SW480 (cell line): ENCODE measurements at regions not wholly inside any gene's neighbourhood (a gene's known extent, or its start where the extent isn't known, plus 50 kb on each side); places are given as distances from the start of the nearest gene placed in this dataset.

Source experiments
- DNase-seq: peaks from one replicate; pipeline ENCODE4 v3.0.0-alpha.2; 2016; ENCODE audit warnings: low spot score

GRCh38 chr4:52234561-52235440 is 183.7 kb downstream of the SPATA18 start:
- peak; percentile 56 for DNase-seq

GRCh38 chr4:52235552-52236201 is 184.6 kb downstream of the SPATA18 start:
- DNase-seq = no peak

DNA sequence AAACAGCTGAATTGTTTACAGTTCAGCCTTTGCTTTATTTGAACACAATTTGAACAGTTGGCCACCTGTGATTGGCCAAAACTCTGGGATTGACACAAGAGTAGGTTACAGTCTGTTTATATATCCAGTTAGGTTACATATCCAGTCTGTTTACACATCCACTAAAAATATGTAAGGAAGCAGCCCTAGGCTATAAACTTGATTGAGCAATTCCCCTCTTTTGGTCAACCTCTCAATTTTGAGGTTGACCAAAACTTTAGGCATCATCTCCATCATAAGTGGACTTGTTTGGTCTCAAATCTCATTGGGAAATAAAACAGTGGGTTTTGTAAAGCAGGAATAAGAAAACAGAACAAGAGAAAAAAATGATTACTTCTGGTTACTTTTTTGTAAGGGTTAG is 190.8 kb downstream of the SPATA18 start:
- DNase-seq = no peak

DNA sequence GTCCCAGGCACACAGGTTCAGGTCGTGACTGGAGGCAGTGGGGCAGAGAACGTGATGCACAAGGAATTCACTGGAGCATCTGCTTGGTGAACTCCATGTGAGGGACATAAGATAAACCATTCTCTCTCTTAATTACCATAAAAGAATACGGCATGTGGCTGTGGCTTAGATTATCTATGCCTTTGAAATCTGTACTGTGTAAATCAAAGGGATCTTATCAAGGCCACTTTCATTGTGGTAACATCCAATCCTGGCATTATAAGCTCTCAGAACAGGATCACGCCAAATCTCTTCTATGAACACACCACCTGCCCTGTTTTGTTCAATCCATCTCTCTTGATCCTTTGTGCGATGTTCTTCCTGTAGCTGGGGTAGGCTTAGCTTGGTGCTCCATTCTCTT is 192.3 kb downstream of the SPATA18 start:
- no peak for DNase-seq

GRCh38 chr4:52244103-52244775 is 193.1 kb downstream of the SPATA18 start:
- no peak for DNase-seq

DNA sequence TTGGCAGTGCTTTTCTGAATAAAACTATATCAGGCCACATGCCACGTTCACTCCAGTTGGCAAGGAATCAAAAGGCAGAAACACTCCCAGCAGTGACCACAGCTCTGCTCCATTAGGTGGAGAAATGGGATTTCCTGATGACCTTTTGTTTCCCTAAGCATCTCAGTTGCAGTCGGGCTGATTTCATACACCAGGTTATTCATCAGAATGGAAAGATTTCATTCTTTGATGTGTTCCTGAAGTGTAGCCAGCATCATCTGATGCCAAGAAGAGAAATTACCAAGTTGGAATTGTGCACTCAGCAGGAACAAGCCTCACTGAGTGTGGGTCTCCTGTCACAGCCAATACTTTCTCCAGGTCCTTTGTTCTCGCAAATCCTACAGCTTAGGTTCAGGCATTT is 193.7 kb downstream of the SPATA18 start:
- no peak for DNase-seq

GRCh38 chr4:52246827-52247226 is 195.7 kb downstream of the SPATA18 start:
- DNase-seq = no peak

DNA sequence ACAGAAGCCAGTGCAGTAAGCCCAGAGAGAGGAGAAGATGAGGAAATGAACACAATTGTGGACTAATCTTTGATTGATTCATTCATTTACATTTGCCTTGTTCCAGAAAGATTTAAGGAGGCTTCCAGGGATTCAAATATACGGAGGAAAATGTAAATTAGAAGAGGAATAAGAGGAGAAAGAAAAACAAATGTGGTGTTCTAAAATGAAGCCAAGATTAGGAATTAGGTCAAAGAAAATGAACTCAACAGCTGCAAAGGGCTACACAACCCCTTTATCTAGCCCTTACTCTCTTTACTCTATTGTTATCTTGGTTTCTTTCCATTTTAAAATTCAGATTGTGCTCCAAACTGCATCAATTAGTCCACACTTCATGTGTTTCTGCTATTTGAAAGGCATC is 196.8 kb downstream of the SPATA18 start:
- no peak for DNase-seq

- DNase-seq = peak; percentile 1
Measured at GRCh38 chr4:52248820-52249219, 197.7 kb downstream of the SPATA18 start.

DNA sequence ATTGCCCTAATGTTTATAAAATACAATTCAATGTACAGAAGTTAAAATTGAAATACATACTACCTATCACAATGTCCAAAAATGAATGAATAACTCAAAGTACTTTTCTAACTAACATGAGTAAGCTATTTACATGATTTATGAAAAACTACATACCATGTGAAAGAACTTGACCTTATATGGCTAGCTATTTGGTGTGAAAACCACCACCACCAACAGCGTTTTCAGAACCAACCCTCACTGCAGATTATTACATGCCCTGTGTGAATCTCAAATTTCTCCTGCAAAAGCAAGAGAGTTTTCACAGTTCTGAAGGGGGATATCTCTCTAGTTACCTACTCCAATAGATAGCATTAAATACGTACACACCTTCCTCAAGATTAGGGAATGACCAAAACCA is 198.5 kb downstream of the SPATA18 start:
- no peak for DNase-seq

GRCh38 chr4:52250154-52250553 is 199.1 kb downstream of the SPATA18 start:
- DNase-seq = no peak

DNA sequence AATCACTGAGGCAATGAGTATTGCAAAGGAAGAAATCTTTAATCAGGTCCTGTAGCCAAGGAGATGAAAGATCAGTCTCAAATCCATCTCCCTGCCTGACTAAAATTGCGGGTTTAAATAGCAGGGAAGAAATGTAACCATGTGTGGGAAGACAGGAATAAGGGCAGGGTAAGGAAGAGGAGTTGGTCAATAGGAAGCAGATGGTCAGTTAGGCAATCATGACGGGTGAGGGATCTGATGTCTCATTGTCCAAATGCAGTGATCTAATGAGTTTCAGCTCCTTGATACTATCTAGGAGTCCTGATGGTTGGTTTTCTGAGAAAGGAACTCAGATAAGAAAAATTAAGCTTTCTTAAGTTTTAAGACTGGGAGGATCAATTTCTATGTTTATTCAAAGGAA is 200.8 kb downstream of the SPATA18 start:
- DNase-seq = no peak

GRCh38 chr4:52253025-52253424 is 201.9 kb downstream of the SPATA18 start:
- no peak for DNase-seq

DNA sequence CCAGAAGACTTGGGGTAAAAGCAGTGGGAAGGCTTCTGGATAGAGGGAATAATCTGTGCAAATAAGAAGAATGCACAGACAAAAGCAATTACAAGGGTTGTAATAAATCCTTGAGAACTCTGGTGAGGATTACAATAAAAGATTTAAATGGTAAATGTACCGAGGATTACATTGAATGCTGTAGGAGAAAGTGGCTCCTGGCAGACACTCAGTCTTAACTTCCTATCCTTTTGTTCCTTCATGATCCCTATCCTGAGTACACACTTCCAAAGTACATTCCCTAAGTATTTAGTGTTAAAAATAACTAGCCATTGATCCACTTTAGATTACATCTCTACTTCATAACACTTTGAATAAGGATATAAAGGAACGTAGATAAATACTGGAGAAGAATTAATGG is 205.4 kb downstream of the SPATA18 start:
- DNase-seq = no peak

GRCh38 chr4:52259978-52260377 is 208.9 kb downstream of the SPATA18 start:
- no peak for DNase-seq

DNA sequence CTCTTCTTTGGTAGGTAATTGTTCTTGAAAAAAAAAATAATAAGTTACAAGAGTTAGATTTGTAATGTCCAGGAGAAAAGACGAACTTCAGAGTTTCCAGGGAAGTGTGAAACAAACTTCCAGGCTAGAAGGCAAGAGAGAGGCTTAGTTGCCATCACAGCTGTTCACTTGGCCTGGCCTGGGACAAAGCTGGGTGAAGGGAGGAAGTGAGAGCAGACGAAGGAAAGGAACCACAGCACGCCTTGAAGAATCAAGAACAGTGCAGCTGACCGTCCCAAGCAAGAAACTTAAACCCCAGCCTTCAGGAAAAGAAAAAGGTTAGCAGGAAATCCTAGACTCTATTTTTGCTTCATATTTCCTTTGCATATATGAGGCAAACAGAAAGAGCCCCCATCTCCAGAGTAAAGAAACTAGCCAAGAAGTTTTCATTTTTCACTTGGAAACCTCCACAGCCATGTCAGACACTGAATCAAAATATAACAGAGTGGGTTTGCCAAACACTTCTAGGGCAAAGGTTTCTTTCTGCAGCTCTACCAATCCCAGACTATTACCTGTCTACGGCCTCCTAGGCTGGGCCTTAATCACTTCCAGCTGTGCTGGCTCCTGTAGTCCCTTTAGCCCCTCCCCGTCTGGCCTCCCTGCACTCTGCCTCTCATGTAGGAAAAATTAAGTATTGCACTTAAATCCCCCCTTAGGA is 209.6 kb downstream of the SPATA18 start:
- no peak for DNase-seq

DNA sequence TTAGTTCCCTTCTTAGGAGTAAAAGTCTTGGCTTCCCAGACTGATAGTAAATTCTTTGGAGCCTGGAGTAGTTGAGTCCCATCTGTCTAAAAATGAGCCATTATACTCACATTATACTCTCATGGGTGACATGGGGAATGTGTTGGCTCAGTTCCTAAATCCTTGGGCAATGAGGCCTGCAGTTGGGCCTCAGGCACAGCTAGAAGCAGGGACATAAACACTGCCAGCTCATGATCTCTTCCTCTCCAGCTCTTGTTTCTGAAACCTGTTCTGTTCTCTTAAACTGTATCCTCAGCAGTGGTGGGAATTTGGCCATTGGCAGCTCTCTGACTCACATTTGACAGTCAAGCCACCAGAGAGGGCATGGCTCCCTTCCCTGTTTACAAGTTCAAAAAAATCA is 212.5 kb downstream of the SPATA18 start:
- DNase-seq = no peak

DNA sequence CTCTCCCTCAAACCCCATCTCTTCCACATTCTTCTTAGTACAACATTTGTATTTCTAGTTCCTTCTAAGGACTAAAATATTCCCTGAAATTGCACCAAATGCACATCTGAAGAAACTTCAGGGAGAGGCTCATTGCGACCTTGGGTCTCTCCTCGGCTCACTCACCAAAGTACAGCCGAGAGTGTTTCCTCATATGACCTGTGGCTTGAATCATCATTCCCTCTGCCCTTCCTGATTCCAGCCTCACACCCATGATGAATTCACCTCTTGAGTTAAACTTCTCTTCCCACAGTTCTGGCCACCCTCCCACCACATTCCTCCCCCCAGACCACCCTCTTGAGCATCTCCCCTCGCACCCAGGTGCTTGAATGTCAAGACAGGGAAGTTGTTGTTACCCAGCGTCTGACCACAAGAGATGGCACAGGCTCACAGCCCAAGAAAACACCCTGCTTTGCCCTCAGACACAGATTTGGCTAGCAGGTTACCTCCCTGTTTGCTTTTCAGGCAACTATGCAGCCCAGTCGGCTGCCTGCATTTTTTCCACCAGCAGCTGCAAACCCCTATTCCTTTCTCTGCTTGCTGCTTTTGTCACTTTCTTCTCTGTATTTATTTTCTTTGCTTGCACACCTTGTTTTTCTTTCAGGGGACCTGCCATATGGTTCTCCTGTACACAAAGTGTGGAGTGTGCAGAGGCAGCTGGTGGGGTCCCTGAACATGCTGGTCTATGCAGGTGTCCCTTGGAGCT is 214.8 kb downstream of the SPATA18 start:
- no peak for DNase-seq

GRCh38 chr4:52266537-52267137 is 215.5 kb downstream of the SPATA18 start:
- DNase-seq = no peak

DNA sequence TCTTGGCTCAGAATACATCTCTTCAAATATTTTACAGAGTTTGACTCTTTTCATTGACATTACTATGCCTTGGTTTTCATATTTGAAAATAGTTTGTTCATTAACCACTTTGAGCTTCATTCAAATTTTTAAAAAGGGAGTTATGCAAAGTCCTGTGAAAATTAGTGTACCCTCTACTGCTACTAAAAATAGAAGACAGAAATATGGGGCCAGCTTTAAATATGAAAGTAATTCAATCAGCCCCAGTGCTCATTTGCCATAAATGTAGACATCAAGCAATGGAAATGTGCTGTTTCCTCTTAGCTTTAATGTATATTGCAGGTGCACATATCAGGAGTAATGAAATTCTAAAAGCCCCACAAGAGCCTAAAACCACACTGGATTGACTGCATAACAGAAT is 218.7 kb downstream of the SPATA18 start:
- DNase-seq = no peak

- DNase-seq = no peak
Measured at GRCh38 chr4:52273885-52274284, 222.8 kb downstream of the SPATA18 start.
